Astrocyte (in vitro differentiated cells and primary cell): ENCODE measurements at regions not wholly inside any gene's neighbourhood (a gene's known extent, or its start where the extent isn't known, plus 50 kb on each side); places are given as distances from the start of the nearest gene placed in this dataset.

Source experiments
- EZH2 ChIP-seq: IDR thresholded peaks from 2 replicates; pipeline ENCODE4 v1.6.1; 2012; ENCODE audit warnings: mild to moderate bottlenecking, low read length, inconsistent platforms; ENCODE audit not compliant: insufficient read depth
- TF ChIP-seq, protein P1 (sequence below): IDR thresholded peaks from 2 replicates; pipeline ENCODE4 v1.5.1; 2011; ENCODE audit warnings: low read depth, mild to moderate bottlenecking, inconsistent platforms, low read length, moderate library complexity; ENCODE audit not compliant: insufficient read depth

DNA sequence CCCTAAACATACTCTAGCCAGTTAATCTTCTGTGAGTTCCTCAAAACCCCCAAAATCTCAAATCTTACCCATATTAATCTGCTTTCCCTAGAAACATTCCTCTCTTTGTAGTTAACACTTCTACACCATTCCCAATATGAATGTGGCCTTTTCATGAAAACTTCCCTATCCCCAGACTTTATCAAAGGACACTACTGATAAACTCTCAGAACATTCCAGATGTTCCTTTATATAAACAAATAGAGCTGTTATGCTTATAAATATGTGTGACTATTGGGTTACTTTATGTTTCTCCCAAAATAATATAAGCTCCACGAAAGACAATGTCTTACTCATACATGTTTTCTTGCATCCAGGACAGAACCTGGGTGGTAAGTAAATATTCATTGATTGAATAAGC, 205.4 kb upstream of the NFIA start:
- TF ChIP-seq, protein P1, sequence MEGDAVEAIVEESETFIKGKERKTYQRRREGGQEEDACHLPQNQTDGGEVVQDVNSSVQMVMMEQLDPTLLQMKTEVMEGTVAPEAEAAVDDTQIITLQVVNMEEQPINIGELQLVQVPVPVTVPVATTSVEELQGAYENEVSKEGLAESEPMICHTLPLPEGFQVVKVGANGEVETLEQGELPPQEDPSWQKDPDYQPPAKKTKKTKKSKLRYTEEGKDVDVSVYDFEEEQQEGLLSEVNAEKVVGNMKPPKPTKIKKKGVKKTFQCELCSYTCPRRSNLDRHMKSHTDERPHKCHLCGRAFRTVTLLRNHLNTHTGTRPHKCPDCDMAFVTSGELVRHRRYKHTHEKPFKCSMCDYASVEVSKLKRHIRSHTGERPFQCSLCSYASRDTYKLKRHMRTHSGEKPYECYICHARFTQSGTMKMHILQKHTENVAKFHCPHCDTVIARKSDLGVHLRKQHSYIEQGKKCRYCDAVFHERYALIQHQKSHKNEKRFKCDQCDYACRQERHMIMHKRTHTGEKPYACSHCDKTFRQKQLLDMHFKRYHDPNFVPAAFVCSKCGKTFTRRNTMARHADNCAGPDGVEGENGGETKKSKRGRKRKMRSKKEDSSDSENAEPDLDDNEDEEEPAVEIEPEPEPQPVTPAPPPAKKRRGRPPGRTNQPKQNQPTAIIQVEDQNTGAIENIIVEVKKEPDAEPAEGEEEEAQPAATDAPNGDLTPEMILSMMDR = no peak
- no peak for TF ChIP-seq EZH2
